OCI-LY1 (cell line): ENCODE measurements at regions not wholly inside any gene's neighbourhood (a gene's known extent, or its start where the extent isn't known, plus 50 kb on each side); places are given as distances from the start of the nearest gene placed in this dataset.

ENCODE experiments used
- EZH2 ChIP-seq: fragments of 200-600 bp; sonication (generic), shearing (Covaris generic); IDR thresholded peaks from 2 replicates; pipeline ENCODE4 v1.8.0; 2017; ENCODE audit warnings: borderline replicate concordance, mixed run types, mild to moderate bottlenecking, antibody characterized with exemption, low read length, moderate library complexity, mixed read lengths
- TF ChIP-seq, protein P1 (sequence below): fragments of 200-600 bp; sonication (generic), shearing (Covaris generic); IDR thresholded peaks from 2 replicates; pipeline ENCODE4 v1.5.1; 2017; ENCODE audit warnings: mild to moderate bottlenecking, antibody characterized with exemption, low read length, moderate library complexity, mixed read lengths

DNA sequence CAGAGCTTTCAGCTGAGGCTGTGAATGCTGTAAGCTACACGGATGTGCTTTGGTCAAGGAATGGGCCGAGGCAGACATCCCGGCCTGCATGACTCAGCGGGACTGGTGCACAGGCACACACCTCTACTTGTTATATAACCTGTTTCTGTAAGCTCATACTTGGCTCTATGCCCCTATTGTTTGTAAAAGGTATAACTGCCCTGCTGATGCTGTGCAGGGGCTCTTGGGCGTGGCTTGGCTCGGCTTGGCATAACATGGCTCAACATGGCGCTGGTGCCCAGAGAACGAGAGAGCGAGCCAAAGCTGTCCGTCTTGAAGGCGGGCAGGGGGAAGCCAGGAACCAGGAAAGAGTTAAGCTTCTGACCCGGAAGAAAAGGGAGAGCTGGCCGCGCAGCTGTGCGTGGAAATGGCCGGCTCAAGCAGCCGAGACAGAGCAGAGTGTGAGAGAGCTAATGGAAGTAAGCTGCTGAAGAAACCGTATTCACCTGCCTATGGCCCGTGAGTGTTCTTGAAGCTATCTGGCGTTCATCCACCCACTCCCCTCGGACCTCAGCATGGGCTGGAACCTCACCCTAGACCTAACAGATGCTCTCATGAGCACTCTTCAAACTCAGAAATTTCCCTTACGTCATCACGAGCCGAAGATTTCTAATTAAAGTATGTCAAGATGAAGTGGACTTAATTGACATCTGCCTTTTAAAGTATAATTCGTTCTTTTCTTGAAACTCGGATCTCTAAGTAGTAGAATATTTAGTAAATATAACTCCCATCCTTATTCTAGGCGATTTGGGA is 286.3 kb upstream of the AGA start:
- TF ChIP-seq, protein P1, sequence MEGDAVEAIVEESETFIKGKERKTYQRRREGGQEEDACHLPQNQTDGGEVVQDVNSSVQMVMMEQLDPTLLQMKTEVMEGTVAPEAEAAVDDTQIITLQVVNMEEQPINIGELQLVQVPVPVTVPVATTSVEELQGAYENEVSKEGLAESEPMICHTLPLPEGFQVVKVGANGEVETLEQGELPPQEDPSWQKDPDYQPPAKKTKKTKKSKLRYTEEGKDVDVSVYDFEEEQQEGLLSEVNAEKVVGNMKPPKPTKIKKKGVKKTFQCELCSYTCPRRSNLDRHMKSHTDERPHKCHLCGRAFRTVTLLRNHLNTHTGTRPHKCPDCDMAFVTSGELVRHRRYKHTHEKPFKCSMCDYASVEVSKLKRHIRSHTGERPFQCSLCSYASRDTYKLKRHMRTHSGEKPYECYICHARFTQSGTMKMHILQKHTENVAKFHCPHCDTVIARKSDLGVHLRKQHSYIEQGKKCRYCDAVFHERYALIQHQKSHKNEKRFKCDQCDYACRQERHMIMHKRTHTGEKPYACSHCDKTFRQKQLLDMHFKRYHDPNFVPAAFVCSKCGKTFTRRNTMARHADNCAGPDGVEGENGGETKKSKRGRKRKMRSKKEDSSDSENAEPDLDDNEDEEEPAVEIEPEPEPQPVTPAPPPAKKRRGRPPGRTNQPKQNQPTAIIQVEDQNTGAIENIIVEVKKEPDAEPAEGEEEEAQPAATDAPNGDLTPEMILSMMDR = no peak
- TF ChIP-seq EZH2 = no peak
